ENCODE measurements at regions not wholly inside any gene's neighbourhood (a gene's known extent, or its start where the extent isn't known, plus 50 kb on each side); places are given as distances from the start of the nearest gene placed in this dataset.

DNA sequence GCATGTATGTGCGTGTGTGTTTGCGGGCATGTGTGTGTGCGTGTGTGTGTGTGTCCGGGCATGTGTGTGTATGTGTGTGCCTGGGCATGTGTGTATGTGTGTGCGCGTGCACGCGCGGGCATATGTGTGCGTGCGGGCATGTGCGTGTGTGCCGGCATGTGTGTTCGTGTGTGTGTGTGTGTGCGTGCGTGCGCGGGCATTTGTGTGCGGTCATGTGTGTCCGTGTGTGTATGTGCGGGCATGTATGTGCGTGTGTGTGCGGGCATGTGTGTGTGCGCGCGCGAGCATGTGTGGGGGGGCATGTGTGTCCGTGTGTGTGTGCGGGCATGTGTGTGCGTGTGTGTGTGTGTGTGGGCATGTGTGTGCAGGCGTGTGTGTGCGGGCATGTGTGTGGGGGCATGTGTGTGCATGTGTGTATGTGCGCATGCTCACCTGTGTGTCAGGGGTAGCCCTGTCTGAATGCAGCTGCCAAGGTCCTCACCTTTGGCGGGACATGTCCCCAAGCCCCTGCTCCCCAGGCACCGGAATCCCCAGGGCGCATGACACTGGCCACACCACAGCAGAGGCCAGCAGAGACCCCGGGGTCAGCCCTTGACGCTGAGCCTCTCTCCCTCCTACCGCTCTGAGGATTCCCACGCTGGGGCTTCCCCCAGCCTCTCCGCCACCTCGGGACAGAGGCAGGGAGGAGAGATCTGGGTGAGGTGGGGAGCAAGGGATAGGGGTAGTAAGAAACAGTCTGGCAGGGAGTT is 109.5 kb upstream of the NCOR2 start:
- no peak overlapping the region for H3K4me3 ChIP-seq (ENCODE audit: low read depth in 1 of 3, low read length in 3 of 3)
- DNase-seq (ENCODE audit: low spot score): no peak
- no peaks in the 10 kb centered on the region for H3K9me3 ChIP-seq (ENCODE audit: control insufficient read depth in 4 of 4, low read length in 3 of 4)
- no peak overlapping the region for H3K27ac ChIP-seq (ENCODE audit: low read depth in 1 of 2, low read length in 2 of 2)
- no peaks in the 10 kb centered on the region for H3K27me3 ChIP-seq (ENCODE audit: control insufficient read depth in 4 of 4, insufficient read depth in 4 of 4, low read length in 3 of 4)
- H3K9ac ChIP-seq (ENCODE audit: low read depth in 1 of 2, low read length in 2 of 2): no peak overlapping the region
- TF ChIP-seq, protein P1, sequence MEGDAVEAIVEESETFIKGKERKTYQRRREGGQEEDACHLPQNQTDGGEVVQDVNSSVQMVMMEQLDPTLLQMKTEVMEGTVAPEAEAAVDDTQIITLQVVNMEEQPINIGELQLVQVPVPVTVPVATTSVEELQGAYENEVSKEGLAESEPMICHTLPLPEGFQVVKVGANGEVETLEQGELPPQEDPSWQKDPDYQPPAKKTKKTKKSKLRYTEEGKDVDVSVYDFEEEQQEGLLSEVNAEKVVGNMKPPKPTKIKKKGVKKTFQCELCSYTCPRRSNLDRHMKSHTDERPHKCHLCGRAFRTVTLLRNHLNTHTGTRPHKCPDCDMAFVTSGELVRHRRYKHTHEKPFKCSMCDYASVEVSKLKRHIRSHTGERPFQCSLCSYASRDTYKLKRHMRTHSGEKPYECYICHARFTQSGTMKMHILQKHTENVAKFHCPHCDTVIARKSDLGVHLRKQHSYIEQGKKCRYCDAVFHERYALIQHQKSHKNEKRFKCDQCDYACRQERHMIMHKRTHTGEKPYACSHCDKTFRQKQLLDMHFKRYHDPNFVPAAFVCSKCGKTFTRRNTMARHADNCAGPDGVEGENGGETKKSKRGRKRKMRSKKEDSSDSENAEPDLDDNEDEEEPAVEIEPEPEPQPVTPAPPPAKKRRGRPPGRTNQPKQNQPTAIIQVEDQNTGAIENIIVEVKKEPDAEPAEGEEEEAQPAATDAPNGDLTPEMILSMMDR (IDR thresholded peaks at IDR 0.05; ENCODE audit: low read depth, low read length, missing input control): no peak
- TF ChIP-seq RXRA (IDR thresholded peaks at IDR 0.05): peak in 1 of 2 donors; percentile 16
- 89% methylated on average over 42 of the region's 42 CpGs for WGBS
- no peaks in the 10 kb centered on the region for H3K36me3 ChIP-seq (ENCODE audit: control insufficient read depth in 4 of 4, insufficient read depth in 3 of 4, low read depth in 1 of 4, low read length in 3 of 4)
- peaks cover 25 to 54% (median 39%) of the 10 kb centered on the region in 4 donors for H3K4me1 ChIP-seq (ENCODE audit: control insufficient read depth in 4 of 4, insufficient read depth in 4 of 4, low read length in 3 of 4)

DNA sequence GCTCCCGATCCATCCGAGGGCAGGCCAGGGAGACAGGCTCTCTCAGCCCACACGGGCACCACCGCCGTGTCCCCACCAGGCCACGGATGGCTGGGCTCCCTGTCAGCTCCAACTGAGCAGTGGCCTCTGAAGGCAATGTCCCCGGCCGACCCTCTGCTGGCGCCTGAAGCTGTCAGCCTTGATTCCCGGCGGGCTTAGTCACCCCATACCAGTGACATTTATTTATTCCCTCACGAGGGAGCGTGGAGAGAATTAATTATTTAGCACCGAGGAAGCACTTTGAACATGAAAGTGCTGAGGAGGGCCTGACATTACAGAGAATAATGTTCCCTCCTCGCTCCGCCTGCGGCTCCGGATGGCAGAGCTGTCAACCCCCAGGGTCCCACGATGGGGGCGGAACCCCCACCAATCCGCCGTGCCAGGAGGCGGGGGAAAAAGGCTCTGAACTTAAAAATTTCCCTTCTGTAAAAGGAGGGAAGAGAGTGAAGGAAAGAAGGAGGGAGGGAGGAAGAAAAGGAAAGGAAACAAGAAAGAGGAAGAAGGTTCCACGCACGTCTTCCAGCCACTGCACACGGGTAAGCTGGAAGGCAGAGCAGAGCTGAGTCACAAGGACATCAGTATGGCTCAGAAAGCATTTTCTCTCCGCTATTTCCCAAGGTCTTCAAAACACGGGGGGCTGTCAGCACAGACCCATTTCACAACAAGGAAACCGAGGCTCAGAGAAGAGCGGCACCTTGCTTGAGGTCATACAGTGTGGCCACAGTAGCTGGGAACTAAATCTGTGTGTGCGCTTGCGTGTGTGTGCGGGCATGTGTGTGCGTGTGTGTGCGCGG is 108.7 kb upstream of the NCOR2 start:
- H3K4me1 ChIP-seq (ENCODE audit: control insufficient read depth in 4 of 4, insufficient read depth in 4 of 4, low read length in 3 of 4): peaks cover 19 to 47% (median 32%) of the 10 kb centered on the region in 4 donors
- H3K36me3 ChIP-seq (ENCODE audit: control insufficient read depth in 4 of 4, insufficient read depth in 3 of 4, low read depth in 1 of 4, low read length in 3 of 4): no peaks in the 10 kb centered on the region
- WGBS: 77% methylated on average over 36 of the region's 36 CpGs
- no peaks in the 10 kb centered on the region for H3K27me3 ChIP-seq (ENCODE audit: control insufficient read depth in 4 of 4, insufficient read depth in 4 of 4, low read length in 3 of 4)
- TF ChIP-seq YY1 (IDR thresholded peaks at IDR 0.05) (no peak), RXRA (IDR thresholded peaks at IDR 0.05) (peak in 1 of 2 donors; percentile 38)
- no peak overlapping the region for H3K4me3 ChIP-seq (ENCODE audit: low read depth in 1 of 3, low read length in 3 of 3)
- DNase-seq (ENCODE audit: low spot score): no peak
- H3K27ac ChIP-seq (ENCODE audit: low read depth in 1 of 2, low read length in 2 of 2): peak overlapping the region; percentile 9 to 55
- H3K9ac ChIP-seq (ENCODE audit: low read depth in 1 of 2, low read length in 2 of 2): no peak overlapping the region
- H3K9me3 ChIP-seq (ENCODE audit: control insufficient read depth in 4 of 4, low read length in 3 of 4): no peaks in the 10 kb centered on the region

DNA sequence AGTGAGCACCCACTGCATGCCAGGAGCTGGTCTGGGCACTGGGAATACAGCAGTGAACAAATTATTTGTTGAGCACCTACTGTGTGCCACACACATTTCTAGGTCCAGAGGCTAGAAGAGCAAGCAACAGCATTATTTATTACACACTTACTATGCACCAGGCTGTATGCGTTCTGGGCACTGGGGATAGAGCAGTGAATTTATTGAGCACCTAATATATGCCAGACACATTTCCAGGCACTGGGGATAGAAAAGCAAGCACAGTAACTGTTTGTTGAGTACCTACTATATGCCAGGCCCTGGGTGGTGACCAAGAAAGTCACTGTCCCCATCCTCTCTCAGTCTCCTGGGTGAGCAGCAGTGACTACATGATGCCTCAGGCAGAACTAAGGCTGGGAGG is 107.5 kb upstream of the NCOR2 start:
- peaks cover 12 to 36% (median 26%) of the 10 kb centered on the region in 4 donors for H3K4me1 ChIP-seq (ENCODE audit: control insufficient read depth in 4 of 4, insufficient read depth in 4 of 4, low read length in 3 of 4)
- no peak overlapping the region for H3K9ac ChIP-seq (ENCODE audit: low read depth in 1 of 2, low read length in 2 of 2)
- no peaks in the 10 kb centered on the region for H3K9me3 ChIP-seq (ENCODE audit: control insufficient read depth in 4 of 4, low read length in 3 of 4)
- TF ChIP-seq SP1 (IDR thresholded peaks at IDR 0.05) (no peak), YY1 (IDR thresholded peaks at IDR 0.05) (no peak), FOXA1 (IDR thresholded peaks at IDR 0.05) (no peak), TAF1 (conservative IDR thresholded peaks at IDR 0.05) (no peak), GABPA (IDR thresholded peaks at IDR 0.05 in 1 of 2, conservative IDR thresholded peaks at IDR 0.05 in 1 of 2) (no peak), FOXA2 (IDR thresholded peaks at IDR 0.05) (no peak), RAD21 (IDR thresholded peaks at IDR 0.05) (no peak), JUND (IDR thresholded peaks at IDR 0.05) (no peak), HNF4A (conservative IDR thresholded peaks at IDR 0.05) (no peak), NR2F2 (IDR thresholded peaks at IDR 0.05) (no peak), EGR1 (IDR thresholded peaks at IDR 0.05; ENCODE audit: low read depth in 2 of 2) (no peak)
- TF ChIP-seq, protein P2, sequence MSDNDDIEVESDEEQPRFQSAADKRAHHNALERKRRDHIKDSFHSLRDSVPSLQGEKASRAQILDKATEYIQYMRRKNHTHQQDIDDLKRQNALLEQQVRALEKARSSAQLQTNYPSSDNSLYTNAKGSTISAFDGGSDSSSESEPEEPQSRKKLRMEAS (IDR thresholded peaks at IDR 0.05): no peak
- TF ChIP-seq, protein P3, sequence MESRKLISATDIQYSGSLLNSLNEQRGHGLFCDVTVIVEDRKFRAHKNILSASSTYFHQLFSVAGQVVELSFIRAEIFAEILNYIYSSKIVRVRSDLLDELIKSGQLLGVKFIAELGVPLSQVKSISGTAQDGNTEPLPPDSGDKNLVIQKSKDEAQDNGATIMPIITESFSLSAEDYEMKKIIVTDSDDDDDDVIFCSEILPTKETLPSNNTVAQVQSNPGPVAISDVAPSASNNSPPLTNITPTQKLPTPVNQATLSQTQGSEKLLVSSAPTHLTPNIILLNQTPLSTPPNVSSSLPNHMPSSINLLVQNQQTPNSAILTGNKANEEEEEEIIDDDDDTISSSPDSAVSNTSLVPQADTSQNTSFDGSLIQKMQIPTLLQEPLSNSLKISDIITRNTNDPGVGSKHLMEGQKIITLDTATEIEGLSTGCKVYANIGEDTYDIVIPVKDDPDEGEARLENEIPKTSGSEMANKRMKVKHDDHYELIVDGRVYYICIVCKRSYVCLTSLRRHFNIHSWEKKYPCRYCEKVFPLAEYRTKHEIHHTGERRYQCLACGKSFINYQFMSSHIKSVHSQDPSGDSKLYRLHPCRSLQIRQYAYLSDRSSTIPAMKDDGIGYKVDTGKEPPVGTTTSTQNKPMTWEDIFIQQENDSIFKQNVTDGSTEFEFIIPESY (IDR thresholded peaks at IDR 0.05): no peak
- TF ChIP-seq, protein P4, sequence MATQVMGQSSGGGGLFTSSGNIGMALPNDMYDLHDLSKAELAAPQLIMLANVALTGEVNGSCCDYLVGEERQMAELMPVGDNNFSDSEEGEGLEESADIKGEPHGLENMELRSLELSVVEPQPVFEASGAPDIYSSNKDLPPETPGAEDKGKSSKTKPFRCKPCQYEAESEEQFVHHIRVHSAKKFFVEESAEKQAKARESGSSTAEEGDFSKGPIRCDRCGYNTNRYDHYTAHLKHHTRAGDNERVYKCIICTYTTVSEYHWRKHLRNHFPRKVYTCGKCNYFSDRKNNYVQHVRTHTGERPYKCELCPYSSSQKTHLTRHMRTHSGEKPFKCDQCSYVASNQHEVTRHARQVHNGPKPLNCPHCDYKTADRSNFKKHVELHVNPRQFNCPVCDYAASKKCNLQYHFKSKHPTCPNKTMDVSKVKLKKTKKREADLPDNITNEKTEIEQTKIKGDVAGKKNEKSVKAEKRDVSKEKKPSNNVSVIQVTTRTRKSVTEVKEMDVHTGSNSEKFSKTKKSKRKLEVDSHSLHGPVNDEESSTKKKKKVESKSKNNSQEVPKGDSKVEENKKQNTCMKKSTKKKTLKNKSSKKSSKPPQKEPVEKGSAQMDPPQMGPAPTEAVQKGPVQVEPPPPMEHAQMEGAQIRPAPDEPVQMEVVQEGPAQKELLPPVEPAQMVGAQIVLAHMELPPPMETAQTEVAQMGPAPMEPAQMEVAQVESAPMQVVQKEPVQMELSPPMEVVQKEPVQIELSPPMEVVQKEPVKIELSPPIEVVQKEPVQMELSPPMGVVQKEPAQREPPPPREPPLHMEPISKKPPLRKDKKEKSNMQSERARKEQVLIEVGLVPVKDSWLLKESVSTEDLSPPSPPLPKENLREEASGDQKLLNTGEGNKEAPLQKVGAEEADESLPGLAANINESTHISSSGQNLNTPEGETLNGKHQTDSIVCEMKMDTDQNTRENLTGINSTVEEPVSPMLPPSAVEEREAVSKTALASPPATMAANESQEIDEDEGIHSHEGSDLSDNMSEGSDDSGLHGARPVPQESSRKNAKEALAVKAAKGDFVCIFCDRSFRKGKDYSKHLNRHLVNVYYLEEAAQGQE (IDR thresholded peaks at IDR 0.05): no peak
- TF ChIP-seq, protein P1 (IDR thresholded peaks at IDR 0.05; ENCODE audit: low read depth, low read length, missing input control): no peak

More for the DNA sequence above, 107.5 kb upstream of the NCOR2 start:
- H3K4me3 ChIP-seq (ENCODE audit: low read depth in 1 of 3, low read length in 3 of 3): no peak overlapping the region
- H3K27ac ChIP-seq (ENCODE audit: low read depth in 1 of 2, low read length in 2 of 2): no peak overlapping the region
- no peaks in the 10 kb centered on the region for H3K27me3 ChIP-seq (ENCODE audit: control insufficient read depth in 4 of 4, insufficient read depth in 4 of 4, low read length in 3 of 4)
- DNase-seq (ENCODE audit: low spot score): no peak
- WGBS: 69% methylated on average over 1 of the region's 1 CpG
- H3K36me3 ChIP-seq (ENCODE audit: control insufficient read depth in 4 of 4, insufficient read depth in 3 of 4, low read depth in 1 of 4, low read length in 3 of 4): no peaks in the 10 kb centered on the region

Data from liver (tissue), 8 donors.